Ovary (tissue), 7 donors: ENCODE measurements at regions not wholly inside any gene's neighbourhood (a gene's known extent, or its start where the extent isn't known, plus 50 kb on each side); places are given as distances from the start of the nearest gene placed in this dataset.

Source experiments
- DNase-seq, 5 donors: peaks; one replicate each; pipeline ENCODE4 v3.0.0-alpha.2; 2019 to 2020
- H3K27ac ChIP-seq, 2 donors: fragments of 200-600 bp; one replicate each; pipeline versions ENCODE4 v1.5.1 to v1.8.0; 2019 to 2022
- H3K27me3 ChIP-seq: fragments of 200-600 bp; one replicate; pipeline ENCODE4 v1.8.0; 2022
- H3K36me3 ChIP-seq: fragments of 200-600 bp; sonication (generic); one replicate; pipeline ENCODE4 v1.5.1; 2019
- H3K4me1 ChIP-seq: one replicate; pipeline ENCODE4 v1.8.1; 2013; ENCODE audit warnings: mild to moderate bottlenecking, moderate library complexity; ENCODE audit not compliant: insufficient read depth
- H3K4me3 ChIP-seq: fragments of 200-600 bp; sonication (generic); one replicate; pipeline ENCODE4 v1.5.1; 2017
- H3K9me3 ChIP-seq, 2 donors: fragments of 200-600 bp in 1 of 2; sonication (generic) in 1 of 2; one replicate each; pipeline versions ENCODE4 v1.5.1 to v1.8.1; 2013 to 2019; ENCODE audit warnings: mild to moderate bottlenecking in 1 of 2, moderate library complexity in 1 of 2
- EP300 ChIP-seq: sonication (generic); formaldehyde crosslinking; IDR thresholded peaks from one replicate; pipeline ENCODE4 v1.6.1; 2017; ENCODE audit warnings: antibody characterized with exemption
- POLR2A ChIP-seq: fragments of 450-650 bp; IDR thresholded peaks from one replicate; pipeline ENCODE4 v1.6.1; 2017; ENCODE audit warnings: antibody characterized with exemption, mild to moderate bottlenecking, moderate library complexity
- WGBS, 3 donors: extraction: QIAGEN DNeasy Blood & Tissue Kit in 1 of 3; methylation state at CpG; one replicate each; pipeline versions ENCODE4 v1.1.5 to v1.1.7; 2013 to 2017; 5-methylcytosine and 5-hydroxymethylcytosine counted together
- intact Hi-C, 4 donors: fragments of 100-400 bp; cut with DNase I; formaldehyde crosslinking; loops; one replicate each; pipeline versions ENCODE4 v1.11.0 to v1.15.1; 2022 to 2023
- TF ChIP-seq, protein P1 (sequence below), 3 donors: fragments of 450-650 bp in 2 of 3; fragments of 200-600 bp in 1 of 3; IDR thresholded peaks; one replicate each; pipeline versions ENCODE4 v1.5.1 to v1.8.0; 2016 to 2022; ENCODE audit warnings: antibody characterized with exemption in 3 of 3, mild to moderate bottlenecking in 1 of 3
- donor health status: DM: no; HTN: no; CAD: no; lungs with moderate emphysema.
- donor health status: DM: no; HTN: no; CAD: no.
- donor health status: Bipolar disorder and iron deficiency.
- donor health status: DM: no; HTN: no; CAD: no.
- donor health status: DM: yes; HTN: yes; CAD: no.

- H3K27ac ChIP-seq, result no peak overlapping the region
- no peaks in the 10 kb centered on the region for H3K27me3 ChIP-seq
- WGBS, 3 donors, result 68 to 77% (median 72%) methylated on average over 8 of the region's 8 CpGs
- DNase-seq, result no peak
- TF ChIP-seq EP300 (no peak), POLR2A (no peak)
- TF ChIP-seq, protein P1, sequence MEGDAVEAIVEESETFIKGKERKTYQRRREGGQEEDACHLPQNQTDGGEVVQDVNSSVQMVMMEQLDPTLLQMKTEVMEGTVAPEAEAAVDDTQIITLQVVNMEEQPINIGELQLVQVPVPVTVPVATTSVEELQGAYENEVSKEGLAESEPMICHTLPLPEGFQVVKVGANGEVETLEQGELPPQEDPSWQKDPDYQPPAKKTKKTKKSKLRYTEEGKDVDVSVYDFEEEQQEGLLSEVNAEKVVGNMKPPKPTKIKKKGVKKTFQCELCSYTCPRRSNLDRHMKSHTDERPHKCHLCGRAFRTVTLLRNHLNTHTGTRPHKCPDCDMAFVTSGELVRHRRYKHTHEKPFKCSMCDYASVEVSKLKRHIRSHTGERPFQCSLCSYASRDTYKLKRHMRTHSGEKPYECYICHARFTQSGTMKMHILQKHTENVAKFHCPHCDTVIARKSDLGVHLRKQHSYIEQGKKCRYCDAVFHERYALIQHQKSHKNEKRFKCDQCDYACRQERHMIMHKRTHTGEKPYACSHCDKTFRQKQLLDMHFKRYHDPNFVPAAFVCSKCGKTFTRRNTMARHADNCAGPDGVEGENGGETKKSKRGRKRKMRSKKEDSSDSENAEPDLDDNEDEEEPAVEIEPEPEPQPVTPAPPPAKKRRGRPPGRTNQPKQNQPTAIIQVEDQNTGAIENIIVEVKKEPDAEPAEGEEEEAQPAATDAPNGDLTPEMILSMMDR (IDR thresholded peaks at IDR 0.05), result no peak
- no peak overlapping the region for H3K4me3 ChIP-seq
- H3K4me1 ChIP-seq, result no peaks in the 10 kb centered on the region
- no peaks in the 10 kb centered on the region for H3K9me3 ChIP-seq
- H3K36me3 ChIP-seq, result no peaks in the 10 kb centered on the region
- intact Hi-C loops, result no loop called here
Measured at GRCh38 chr7:153537271-153537670, 514.9 kb upstream of the DPP6 start.

- DNase-seq, result no peak
- H3K27me3 ChIP-seq, result no peaks in the 10 kb centered on the region
- WGBS, 3 donors, result 69 to 85% (median 84%) methylated on average over 2 of the region's 2 CpGs
Measured at GRCh38 chr7:153541903-153542302, 510.3 kb upstream of the DPP6 start.

DNA sequence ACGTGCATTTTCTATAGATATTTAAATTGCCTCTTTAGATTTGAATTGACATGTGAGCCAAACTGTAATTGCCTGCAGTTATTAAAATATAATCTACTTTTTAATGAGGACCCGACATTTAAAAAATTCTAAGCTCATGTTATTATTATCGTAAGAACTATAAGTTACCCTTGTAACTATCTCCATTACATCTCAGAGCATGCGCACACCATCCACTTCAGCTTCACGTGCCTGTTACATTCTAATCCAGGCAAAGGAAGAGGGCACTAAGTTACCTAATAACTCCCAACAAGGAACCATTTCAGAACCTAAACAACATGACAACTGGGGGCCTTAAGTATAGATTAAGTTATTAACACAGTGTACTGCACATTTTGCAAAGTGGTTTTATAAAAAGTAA is 509.0 kb upstream of the DPP6 start:
- no peaks in the 10 kb centered on the region for H3K36me3 ChIP-seq
- H3K27ac ChIP-seq, result no peak overlapping the region
- DNase-seq, result no peak
- no peaks in the 10 kb centered on the region for H3K4me1 ChIP-seq
- no peaks in the 10 kb centered on the region for H3K27me3 ChIP-seq
- TF ChIP-seq EP300 (no peak), POLR2A (no peak)
- TF ChIP-seq, protein P1 (IDR thresholded peaks at IDR 0.05), result no peak
- no peak overlapping the region for H3K4me3 ChIP-seq
- intact Hi-C loops, result no loop called here
- H3K9me3 ChIP-seq, result no peaks in the 10 kb centered on the region
- 82 to 88% (median 83%) methylated on average over 5 of the region's 5 CpGs for WGBS, 3 donors

More at GRCh38 chr7:153541903-153542302, 510.3 kb upstream of the DPP6 start:
- no peaks in the 10 kb centered on the region for H3K9me3 ChIP-seq
- intact Hi-C loops, result no loop called here
- H3K27ac ChIP-seq, result no peak overlapping the region
- H3K4me3 ChIP-seq, result no peak overlapping the region
- H3K36me3 ChIP-seq, result no peaks in the 10 kb centered on the region
- no peaks in the 10 kb centered on the region for H3K4me1 ChIP-seq
- TF ChIP-seq POLR2A, result no peak
- no peak for TF ChIP-seq EP300
- TF ChIP-seq, protein P1 (IDR thresholded peaks at IDR 0.05), result no peak

- TF ChIP-seq, protein P1 (IDR thresholded peaks at IDR 0.05), result no peak
- TF ChIP-seq EP300 (no peak), POLR2A (no peak)
- H3K9me3 ChIP-seq, result no peaks in the 10 kb centered on the region
- 20 to 51% (median 32%) methylated on average over 1 of the region's 1 CpG for WGBS, 3 donors
- intact Hi-C loops, result no loop called here
- no peak for DNase-seq
- no peaks in the 10 kb centered on the region for H3K4me1 ChIP-seq
- no peaks in the 10 kb centered on the region for H3K27me3 ChIP-seq
- no peak overlapping the region for H3K27ac ChIP-seq
- no peaks in the 10 kb centered on the region for H3K36me3 ChIP-seq
- no peak overlapping the region for H3K4me3 ChIP-seq
Measured at GRCh38 chr7:153550173-153550572, 502.0 kb upstream of the DPP6 start.

DNA sequence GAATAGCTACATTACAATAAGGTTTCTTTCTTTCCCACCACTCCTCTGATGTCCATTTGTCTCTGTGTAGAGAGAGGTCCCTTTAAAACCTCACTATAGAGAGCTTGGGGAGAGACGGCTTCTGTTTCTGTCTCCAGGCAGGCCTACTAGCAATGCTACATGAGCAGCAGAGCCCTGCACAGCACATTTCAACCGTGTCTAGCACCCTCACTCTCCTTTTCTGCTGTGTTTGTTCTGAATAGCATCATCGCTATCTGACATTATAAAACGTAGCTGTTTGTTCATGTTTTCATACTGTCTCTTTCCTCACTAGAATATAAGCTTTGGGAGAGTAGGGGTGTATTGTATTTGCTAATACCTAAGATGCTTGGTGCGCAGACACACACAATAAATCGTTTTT is 487.8 kb upstream of the DPP6 start:
- DNase-seq, result no peak
- H3K4me1 ChIP-seq, result no peaks in the 10 kb centered on the region
- H3K27ac ChIP-seq, result no peak overlapping the region
- no peaks in the 10 kb centered on the region for H3K9me3 ChIP-seq
- TF ChIP-seq EP300 (no peak), POLR2A (no peak)
- TF ChIP-seq, protein P1 (IDR thresholded peaks at IDR 0.05), result no peak
- no peaks in the 10 kb centered on the region for H3K36me3 ChIP-seq
- intact Hi-C loops, result no loop called here
- no peaks in the 10 kb centered on the region for H3K27me3 ChIP-seq
- WGBS, 3 donors, result 41 to 60% (median 58%) methylated on average over 6 of the region's 6 CpGs
- no peak overlapping the region for H3K4me3 ChIP-seq
